Aorta (tissue), 5 donors: ENCODE measurements at regions not wholly inside any gene's neighbourhood (a gene's known extent, or its start where the extent isn't known, plus 50 kb on each side); places are given as distances from the start of the nearest gene placed in this dataset.

ENCODE experiments used
- ATAC-seq: fragments of 200-7000 bp; cut with Tn5 transposase; one replicate; pipeline ENCODE4 v1.9.1; 2022; ENCODE audit warnings: moderate library complexity; ENCODE audit not compliant: low FRiP score
- DNase-seq, 2 donors: peaks; one replicate each; pipeline ENCODE4 v3.0.0-alpha.2; 2020
- H3K27ac ChIP-seq, 2 donors: one replicate each; pipeline ENCODE4 v1.5.1; 2013; ENCODE audit warnings: low read length in 2 of 2, mild to moderate bottlenecking in 2 of 2, moderate library complexity in 2 of 2, control low read depth in 1 of 2, inconsistent platforms in 1 of 2, low read depth in 1 of 2
- H3K27me3 ChIP-seq, 2 donors: one replicate each; pipeline ENCODE4 v1.6.1; 2013; ENCODE audit warnings: control low read depth in 1 of 2, low read length in 1 of 2, mild to moderate bottlenecking in 1 of 2, moderate library complexity in 1 of 2; ENCODE audit not compliant: insufficient read depth in 2 of 2, control insufficient read depth in 1 of 2
- H3K36me3 ChIP-seq, 2 donors: one replicate each; pipeline ENCODE4 v1.6.1; 2013; ENCODE audit warnings: control low read depth in 1 of 2, low read length in 1 of 2, mild to moderate bottlenecking in 1 of 2; ENCODE audit not compliant: insufficient read depth in 2 of 2, control insufficient read depth in 1 of 2
- H3K4me1 ChIP-seq, 2 donors: one replicate each; pipeline ENCODE4 v1.6.1; 2013; ENCODE audit warnings: low read length in 2 of 2, control low read depth in 1 of 2, mild to moderate bottlenecking in 1 of 2, moderate library complexity in 1 of 2; ENCODE audit not compliant: insufficient read depth in 2 of 2, control insufficient read depth in 1 of 2
- H3K4me3 ChIP-seq, 2 donors: one replicate each; pipeline ENCODE4 v1.5.1; 2013; ENCODE audit warnings: low read length in 2 of 2, control low read depth in 1 of 2, mild to moderate bottlenecking in 1 of 2
- H3K9me3 ChIP-seq: one replicate; pipeline ENCODE4 v1.6.1; 2013; ENCODE audit warnings: mild to moderate bottlenecking, low read length; ENCODE audit not compliant: control insufficient read depth
- WGBS, 2 donors: extraction: QIAGEN DNeasy Blood & Tissue Kit; methylation state at CpG; one replicate each; pipeline ENCODE4 v1.1.7; 2013; 5-methylcytosine and 5-hydroxymethylcytosine counted together
- intact Hi-C, 2 donors: fragments of 100-400 bp; cut with DNase I; formaldehyde crosslinking; loops; one replicate each; pipeline versions ENCODE4 v1.14.2 to v1.15.0; 2022
- donor health status: healthy with polysubstance abuse.
- donor health status: Bipolar disorder and iron deficiency.
- donor health status: DM: no; HTN: no; CAD: no.
- donor health status: DM: no; HTN: no; CAD: no.
- donor health status: DM: yes; HTN: yes; CAD: no.

DNA sequence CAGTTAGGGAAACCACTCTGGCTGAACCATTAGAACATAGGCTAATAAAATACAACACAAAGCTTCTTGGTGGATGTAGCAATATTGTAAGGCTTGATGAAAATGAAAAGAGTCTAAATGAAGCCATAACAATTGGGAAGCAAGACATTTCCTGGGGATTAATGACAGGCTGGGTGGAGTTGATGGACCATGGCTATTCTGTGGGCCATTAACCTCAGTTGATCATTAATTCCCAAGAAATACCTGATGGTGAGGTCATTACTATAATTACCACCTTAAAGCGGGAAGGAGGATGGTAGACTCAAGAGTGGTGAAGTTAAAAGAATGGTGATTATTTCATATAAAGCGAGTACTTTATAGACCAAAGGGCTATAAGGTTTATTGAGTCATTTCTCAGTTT is 455.8 kb upstream of the MAP3K7 start:
- DNase-seq (no peak), ATAC-seq (no peak)
- WGBS, 2 donors, result 88 to 94% methylated on average over 2 of the region's 2 CpGs
- intact Hi-C loops, result no loop called here
- Histone ChIP-seq H3K36me3 (no peaks in the 10 kb centered on the region), H3K4me1 (no peaks in the 10 kb centered on the region), H3K9me3 (no peaks in the 10 kb centered on the region), H3K27me3 (no peaks in the 10 kb centered on the region), H3K4me3 (no peak overlapping the region), H3K27ac (no peak overlapping the region)

DNA sequence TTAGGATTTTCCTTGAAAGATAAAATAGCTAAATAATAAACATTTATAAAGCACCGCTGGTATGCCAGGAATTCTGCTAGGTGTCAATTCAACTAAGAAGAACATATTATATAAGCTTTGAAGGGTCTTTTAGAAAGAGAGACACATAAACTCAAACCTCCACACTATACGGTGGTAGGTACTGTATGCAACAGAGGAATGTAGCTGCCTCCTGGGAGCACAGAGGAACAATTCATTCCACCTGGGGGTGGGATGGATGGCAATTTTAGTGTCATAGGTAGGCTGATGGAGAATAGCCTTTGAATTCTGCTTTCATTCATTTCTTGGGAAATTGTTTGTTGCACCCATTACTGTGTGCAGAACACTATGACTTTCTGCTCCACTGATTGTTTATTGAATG is 447.1 kb upstream of the MAP3K7 start:
- Histone ChIP-seq H3K4me3 (no peak overlapping the region), H3K27ac (no peak overlapping the region), H3K27me3 (no peaks in the 10 kb centered on the region), H3K4me1 (no peaks in the 10 kb centered on the region), H3K36me3 (no peaks in the 10 kb centered on the region), H3K9me3 (no peaks in the 10 kb centered on the region)
- ATAC-seq (no peak), DNase-seq (no peak)
- WGBS, 2 donors, result 67 to 70% methylated on average over 2 of the region's 2 CpGs
- intact Hi-C loops, result no loop called here

DNA sequence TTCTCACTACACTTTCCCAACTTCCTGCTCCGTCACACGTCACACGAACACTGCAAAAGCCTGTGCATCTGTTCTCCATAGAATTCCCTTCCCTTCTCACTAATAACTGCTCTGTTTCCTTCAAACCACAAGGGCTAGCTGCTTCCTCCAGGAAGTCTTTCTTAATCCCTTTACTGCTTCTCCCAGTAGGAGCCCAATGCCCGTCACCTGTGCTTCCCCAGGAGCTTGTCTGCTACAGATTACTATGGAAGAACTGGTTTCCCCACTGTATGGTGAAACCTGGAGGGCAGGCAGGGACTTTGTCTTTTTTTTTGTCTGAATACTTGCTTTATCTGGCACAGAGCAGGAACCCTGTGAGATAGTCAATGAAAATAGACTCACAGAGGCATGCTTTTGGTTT is 444.7 kb upstream of the MAP3K7 start:
- Histone ChIP-seq H3K36me3 (no peaks in the 10 kb centered on the region), H3K4me3 (no peak overlapping the region), H3K27ac (no peak overlapping the region), H3K27me3 (peaks cover 0 to 2% of the 10 kb centered on the region in 2 donors), H3K9me3 (no peaks in the 10 kb centered on the region), H3K4me1 (no peaks in the 10 kb centered on the region)
- DNase-seq (no peak), ATAC-seq (no peak)
- intact Hi-C loops, result no loop called here
- 74 to 86% methylated on average over 4 of the region's 4 CpGs for WGBS, 2 donors

DNA sequence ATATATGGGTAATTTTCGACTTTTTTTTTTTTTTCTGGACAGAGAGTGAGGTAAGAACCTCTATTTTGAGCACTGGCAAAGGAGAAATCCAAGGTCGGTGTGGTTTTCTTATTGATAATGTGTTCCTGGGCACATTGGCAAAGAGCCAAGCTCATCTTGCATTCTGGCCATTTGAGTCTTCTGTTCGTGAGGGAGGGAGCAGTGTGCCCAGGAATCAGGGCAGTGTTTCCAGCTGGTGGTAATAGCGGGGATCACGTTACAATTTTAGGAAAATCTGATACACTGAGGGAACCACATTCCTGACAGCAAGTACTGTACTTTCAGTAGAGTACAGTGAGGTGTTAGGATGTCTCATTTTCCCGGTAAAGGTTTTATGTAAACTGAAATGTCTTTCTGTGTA is 442.3 kb upstream of the MAP3K7 start:
- H3K4me1 ChIP-seq, result no peaks in the 10 kb centered on the region
- DNase-seq (no peak), ATAC-seq (no peak)
- intact Hi-C loops, result no loop called here
- H3K27me3 ChIP-seq, result peaks cover 0 to 2% of the 10 kb centered on the region in 2 donors
- no peak overlapping the region for H3K27ac ChIP-seq
- 35 to 40% methylated on average over 6 of the region's 6 CpGs for WGBS, 2 donors
- H3K36me3 ChIP-seq, result no peaks in the 10 kb centered on the region
- H3K9me3 ChIP-seq, result no peaks in the 10 kb centered on the region
- no peak overlapping the region for H3K4me3 ChIP-seq

DNA sequence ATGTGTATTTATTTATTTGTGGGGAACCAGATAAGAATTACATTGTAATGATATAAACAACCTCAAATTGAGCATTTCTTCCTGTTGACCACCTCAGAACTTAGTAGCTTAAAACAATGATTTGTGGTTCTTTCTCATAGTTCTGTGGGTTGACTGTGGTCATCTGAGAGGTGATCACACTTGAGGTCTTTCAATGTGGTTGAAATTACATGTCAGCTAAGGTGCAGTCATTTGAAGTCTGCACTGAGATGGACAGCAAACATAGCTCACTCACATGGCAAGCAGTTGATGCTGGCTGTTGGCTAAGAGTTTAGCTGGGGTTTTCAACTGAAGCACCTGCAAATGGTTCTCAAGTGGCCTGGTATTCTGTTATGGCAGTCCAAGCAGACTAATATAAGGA is 436.7 kb upstream of the MAP3K7 start:
- DNase-seq, result no peak

DNA sequence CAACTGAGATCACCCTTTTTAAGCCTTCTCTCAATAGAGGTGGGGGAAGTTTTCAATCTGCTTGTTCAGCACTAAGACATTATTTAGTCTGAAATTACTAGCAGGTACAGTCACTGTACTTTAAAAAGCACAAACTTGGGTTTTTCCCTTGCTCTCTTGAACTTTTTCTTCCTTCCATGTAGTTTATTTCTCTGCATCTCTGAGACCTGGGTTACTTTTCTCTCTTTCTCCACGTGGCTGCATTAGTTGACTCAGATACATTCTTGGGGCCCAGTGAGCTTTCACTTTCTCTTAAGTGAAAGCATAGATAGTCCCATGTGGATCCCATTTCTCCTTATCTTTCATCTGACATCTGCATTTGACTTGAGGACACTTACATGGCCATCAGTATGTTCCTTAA is 433.9 kb upstream of the MAP3K7 start:
- H3K36me3 ChIP-seq, result no peaks in the 10 kb centered on the region
- no peaks in the 10 kb centered on the region for H3K4me1 ChIP-seq
- no peak overlapping the region for H3K27ac ChIP-seq
- WGBS, 2 donors, result 27 to 45% methylated on average over 1 of the region's 1 CpG
- H3K4me3 ChIP-seq, result no peak overlapping the region
- H3K9me3 ChIP-seq, result no peaks in the 10 kb centered on the region
- no peak for ATAC-seq
- H3K27me3 ChIP-seq, result no peaks in the 10 kb centered on the region
- intact Hi-C loops, result no loop called here
- no peak for DNase-seq

More for the DNA sequence above, 436.7 kb upstream of the MAP3K7 start:
- Histone ChIP-seq H3K27me3 (peaks cover 0 to 2% of the 10 kb centered on the region in 2 donors), H3K4me3 (no peak overlapping the region), H3K9me3 (no peaks in the 10 kb centered on the region), H3K27ac (no peak overlapping the region), H3K36me3 (no peaks in the 10 kb centered on the region), H3K4me1 (no peaks in the 10 kb centered on the region)
- intact Hi-C loops, result no loop called here
- no peak for ATAC-seq

DNA sequence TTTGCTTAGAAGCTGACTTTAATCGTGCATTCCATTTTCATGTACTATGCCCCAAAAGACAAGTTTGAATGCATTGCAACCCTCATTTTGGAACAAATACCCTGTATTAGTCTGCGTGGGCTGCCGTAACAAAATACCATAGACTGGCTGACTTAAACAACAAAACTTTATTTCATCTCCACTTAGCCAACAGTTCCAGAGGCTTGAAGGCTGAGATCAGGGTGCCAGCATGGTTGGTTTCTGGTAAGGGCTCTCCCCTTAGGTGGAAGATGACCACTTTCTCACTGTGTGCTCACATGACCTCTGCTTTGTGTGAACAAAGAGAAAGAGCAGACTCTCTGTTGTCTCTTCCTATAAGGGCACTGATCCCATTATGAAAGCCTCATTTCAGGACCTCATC is 431.7 kb upstream of the MAP3K7 start:
- intact Hi-C loops, result no loop called here
- WGBS, 2 donors, result 94 to 99% methylated on average over 3 of the region's 3 CpGs
- DNase-seq (no peak), ATAC-seq (no peak)
- no peaks in the 10 kb centered on the region for H3K36me3 ChIP-seq
- H3K9me3 ChIP-seq, result no peaks in the 10 kb centered on the region
- no peak overlapping the region for H3K27ac ChIP-seq
- no peaks in the 10 kb centered on the region for H3K4me1 ChIP-seq
- H3K4me3 ChIP-seq, result no peak overlapping the region
- no peaks in the 10 kb centered on the region for H3K27me3 ChIP-seq

DNA sequence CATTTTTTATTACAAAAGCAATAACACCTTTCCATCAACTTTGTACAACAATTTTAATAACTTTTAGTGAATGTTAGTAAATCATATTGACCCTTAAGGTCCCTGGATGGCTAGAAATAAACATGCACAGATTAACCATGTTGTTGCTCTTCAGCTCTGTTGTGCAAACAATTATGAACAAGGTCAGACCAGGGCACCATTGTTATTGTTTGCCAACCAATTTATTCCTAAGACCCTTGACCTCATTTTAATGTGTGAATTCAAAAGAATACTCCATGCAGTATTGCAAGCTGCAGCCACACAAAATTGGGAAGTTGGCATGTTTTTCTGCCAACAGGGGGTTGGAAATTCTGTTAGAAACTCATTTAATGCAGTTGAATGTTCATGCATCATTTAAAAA is 426.6 kb upstream of the MAP3K7 start:
- DNase-seq, result no peak
- H3K36me3 ChIP-seq, result no peaks in the 10 kb centered on the region
- intact Hi-C loops, result no loop called here
- no peaks in the 10 kb centered on the region for H3K9me3 ChIP-seq
- no peak overlapping the region for H3K4me3 ChIP-seq
- no peaks in the 10 kb centered on the region for H3K4me1 ChIP-seq
- no peak overlapping the region for H3K27ac ChIP-seq
- no peak for ATAC-seq
- no peaks in the 10 kb centered on the region for H3K27me3 ChIP-seq

DNA sequence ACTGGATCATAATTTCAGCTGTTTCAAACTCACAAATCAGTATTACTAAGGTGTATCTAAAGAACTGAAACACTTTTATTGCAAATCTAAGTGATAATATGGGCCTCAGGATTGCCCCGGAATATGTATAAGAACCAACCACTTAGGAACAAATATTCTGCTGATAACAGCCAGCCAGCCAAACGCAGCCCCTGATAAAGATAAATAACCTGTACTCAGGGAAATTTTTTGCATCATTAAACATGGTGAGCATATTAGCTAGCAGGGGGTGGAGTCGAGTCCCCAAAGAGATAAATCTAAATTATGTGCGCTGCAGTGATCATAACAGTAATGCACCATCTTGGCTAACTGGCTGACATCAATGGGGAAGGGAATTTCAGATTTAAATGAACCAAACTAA is 410.2 kb upstream of the MAP3K7 start:
- Histone ChIP-seq H3K36me3 (no peaks in the 10 kb centered on the region), H3K4me3 (no peak overlapping the region), H3K9me3 (no peaks in the 10 kb centered on the region), H3K27me3 (no peaks in the 10 kb centered on the region), H3K4me1 (no peaks in the 10 kb centered on the region), H3K27ac (no peak overlapping the region)
- ATAC-seq (no peak), DNase-seq (no peak)
- 57 to 69% methylated on average over 4 of the region's 4 CpGs for WGBS, 2 donors
- intact Hi-C loops, result no loop called here

DNA sequence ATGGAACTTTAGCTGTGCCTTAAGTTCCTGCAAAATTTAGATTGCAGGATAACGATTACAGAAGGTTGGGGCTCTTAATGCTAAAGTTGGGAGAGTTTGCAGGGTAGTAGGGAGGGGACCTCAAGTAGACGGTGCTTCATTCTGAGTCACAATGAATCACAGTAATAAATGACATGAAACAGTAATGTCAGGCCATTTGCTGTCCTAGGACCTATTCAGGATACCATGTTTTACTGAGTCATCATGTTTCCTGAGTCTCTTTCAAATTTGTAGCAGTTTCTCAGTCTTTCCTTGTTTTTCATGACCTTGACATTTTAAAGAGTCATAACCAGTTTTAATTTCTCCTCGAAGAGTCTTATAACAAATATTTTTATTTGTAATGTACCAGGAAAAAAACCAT is 406.9 kb upstream of the MAP3K7 start:
- no peaks in the 10 kb centered on the region for H3K4me1 ChIP-seq
- no peaks in the 10 kb centered on the region for H3K36me3 ChIP-seq
- H3K27ac ChIP-seq, result no peak overlapping the region
- no peak for DNase-seq
- H3K9me3 ChIP-seq, result no peaks in the 10 kb centered on the region
- no peak for ATAC-seq
- intact Hi-C loops, result no loop called here
- no peak overlapping the region for H3K4me3 ChIP-seq
- 58 to 59% methylated on average over 3 of the region's 3 CpGs for WGBS, 2 donors
- no peaks in the 10 kb centered on the region for H3K27me3 ChIP-seq
